Right ventricle myocardium inferior (tissue), 1 donor: ENCODE measurements at regions not wholly inside any gene's neighbourhood (a gene's known extent, or its start where the extent isn't known, plus 50 kb on each side); places are given as distances from the start of the nearest gene placed in this dataset.

ENCODE experiments used
- ATAC-seq: fragments of 200-7000 bp; cut with Tn5 transposase; one replicate; pipeline ENCODE4 v1.9.1; 2020; ENCODE audit warnings: mild to moderate bottlenecking, moderate library complexity
- DNase-seq: peaks from one replicate; pipeline ENCODE4 v3.0.0; 2021; ENCODE audit errors: missing footprints
- intact Hi-C: fragments of 100-400 bp; cut with DNase I; formaldehyde crosslinking; loops from one replicate; pipeline ENCODE4 v1.11.0; 2022
- donor health status: DM: no; HTN: yes; CAD: no; lungs with severe emphysema.

DNA sequence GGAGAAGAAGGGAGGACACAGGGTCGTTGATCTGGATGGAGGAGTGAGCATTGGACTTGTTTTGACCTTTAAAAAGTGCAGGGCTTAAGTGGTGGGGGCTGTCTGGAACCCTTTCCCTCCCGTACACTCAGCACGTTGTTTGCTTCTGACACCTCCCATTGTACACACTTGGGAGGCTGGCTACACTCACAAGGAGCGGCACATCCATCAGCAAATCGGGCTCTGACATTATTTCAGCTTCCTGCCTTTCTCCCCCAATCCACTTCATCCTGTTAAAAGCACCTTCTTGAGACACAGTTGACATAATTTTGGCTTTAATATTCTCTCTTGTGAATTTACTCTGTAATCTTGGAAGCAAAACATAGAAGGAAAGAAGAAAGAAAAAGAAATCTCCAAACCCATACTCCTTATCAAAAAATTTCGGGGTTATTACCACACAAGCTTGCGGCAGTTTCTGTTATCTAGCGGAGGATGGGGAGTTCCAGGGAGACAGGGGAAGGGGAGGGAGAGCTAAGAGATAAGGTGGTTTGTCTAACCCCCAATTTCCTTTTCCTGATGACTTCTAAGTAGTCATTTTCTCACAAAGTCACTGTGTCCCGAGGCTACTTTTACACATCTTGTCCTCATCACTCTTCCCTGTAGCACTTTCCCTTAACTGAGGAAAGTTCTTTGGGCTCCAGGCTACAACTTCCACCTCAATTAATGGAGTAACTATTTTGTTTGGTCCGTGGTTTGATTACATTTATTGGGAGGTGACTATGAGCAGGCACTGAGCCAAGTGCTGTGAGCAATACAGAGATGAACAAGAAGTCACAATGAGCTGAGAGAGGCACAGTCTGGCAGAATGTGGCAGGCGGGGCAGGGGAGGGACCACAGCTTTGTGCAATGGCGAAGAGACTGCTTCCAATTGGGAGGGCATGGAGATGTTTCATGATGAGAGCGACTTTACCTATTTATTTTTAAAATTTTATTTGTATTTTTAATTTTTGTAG is 240.1 kb upstream of the MEX3C start:
- DNase-seq = no peak
- intact Hi-C loops = no loop called here
- no peak for ATAC-seq

DNA sequence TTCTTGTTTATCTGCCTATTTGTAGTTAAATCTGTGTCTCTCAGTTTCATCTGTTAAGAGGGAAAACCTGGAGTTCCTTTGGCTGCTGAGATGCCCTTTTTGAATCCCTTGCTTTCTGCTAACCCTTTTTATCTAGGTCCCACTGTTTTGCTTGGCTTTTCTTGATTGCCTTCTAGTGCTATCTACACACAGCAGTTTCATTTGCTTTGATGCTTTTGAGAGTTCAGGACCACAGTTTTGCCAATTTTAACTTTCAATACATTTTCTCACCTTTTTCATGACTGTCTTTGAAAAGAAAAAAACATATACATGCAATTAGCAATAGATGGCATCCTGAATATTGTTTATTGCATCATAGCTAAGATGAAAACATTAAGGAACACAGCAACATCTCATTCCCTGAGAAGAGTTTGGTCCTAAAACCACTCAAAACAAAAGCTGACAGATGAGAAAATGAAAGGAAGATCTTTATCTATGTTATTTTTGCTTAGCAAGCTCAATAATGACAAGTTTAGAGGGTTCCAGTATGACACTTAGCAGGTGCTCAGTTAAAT is 241.4 kb upstream of the MEX3C start:
- intact Hi-C loops = no loop called here
- DNase-seq (no peak), ATAC-seq (no peak)

DNA sequence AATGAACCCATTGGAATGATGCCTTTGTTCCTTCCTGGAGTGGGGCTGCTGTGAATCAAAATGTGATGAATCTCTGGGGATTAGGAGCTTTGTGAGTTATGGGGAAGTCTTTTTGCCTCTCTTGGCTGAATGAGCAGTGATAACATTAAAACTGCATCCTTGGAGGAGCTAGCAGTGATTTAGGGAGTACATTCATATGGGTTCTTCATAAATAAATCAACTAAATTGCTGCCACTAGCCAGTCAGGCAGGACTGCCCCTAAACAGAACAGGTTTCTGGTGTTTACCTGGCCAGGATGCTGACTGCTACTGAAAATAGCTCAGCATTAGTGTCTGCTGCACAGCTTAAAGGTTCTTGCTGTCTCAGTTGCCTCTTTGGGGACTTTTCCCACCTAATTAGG is 244.5 kb upstream of the MEX3C start:
- DNase-seq (no peak), ATAC-seq (no peak)
- intact Hi-C loops = loop anchor here (10.0 kb wide), 1 partner anchor 327 kb away; no protein-coding TSS in a partner anchor

DNA sequence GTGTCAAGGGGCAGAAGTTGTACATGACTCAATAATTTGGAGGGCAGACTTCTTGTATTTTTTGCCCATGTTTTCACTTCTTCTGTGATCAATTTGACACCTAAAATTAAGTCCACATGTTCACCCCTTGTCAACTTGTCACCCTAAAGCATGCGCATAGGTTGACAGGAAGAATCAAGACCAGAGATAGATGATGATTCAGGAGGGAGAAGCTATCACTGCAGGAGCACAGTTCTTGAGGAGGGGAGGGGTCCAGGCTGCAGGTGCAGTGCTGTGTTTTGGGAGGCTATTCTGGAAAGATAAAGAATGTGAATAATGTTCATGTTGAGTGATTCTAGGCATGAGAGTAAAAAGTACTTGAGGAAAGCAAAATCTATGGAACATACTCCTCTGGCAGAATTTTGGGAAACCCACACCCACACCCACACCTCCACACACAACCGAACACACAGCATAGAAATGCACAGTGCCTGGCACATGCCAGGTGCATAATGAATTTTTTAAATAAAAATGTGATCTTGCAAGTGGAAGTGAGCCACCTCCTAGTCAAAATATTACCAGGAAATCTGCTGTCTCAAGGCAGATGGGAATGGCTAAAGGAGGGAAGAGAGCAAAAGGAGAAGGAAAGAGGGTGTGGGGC is 249.2 kb upstream of the MEX3C start:
- intact Hi-C loops = loop anchor here (5.0 to 10.0 kb wide), 2 partner anchors 51 to 332 kb away; no protein-coding TSS in a partner anchor
- ATAC-seq (no peak), DNase-seq (no peak)

DNA sequence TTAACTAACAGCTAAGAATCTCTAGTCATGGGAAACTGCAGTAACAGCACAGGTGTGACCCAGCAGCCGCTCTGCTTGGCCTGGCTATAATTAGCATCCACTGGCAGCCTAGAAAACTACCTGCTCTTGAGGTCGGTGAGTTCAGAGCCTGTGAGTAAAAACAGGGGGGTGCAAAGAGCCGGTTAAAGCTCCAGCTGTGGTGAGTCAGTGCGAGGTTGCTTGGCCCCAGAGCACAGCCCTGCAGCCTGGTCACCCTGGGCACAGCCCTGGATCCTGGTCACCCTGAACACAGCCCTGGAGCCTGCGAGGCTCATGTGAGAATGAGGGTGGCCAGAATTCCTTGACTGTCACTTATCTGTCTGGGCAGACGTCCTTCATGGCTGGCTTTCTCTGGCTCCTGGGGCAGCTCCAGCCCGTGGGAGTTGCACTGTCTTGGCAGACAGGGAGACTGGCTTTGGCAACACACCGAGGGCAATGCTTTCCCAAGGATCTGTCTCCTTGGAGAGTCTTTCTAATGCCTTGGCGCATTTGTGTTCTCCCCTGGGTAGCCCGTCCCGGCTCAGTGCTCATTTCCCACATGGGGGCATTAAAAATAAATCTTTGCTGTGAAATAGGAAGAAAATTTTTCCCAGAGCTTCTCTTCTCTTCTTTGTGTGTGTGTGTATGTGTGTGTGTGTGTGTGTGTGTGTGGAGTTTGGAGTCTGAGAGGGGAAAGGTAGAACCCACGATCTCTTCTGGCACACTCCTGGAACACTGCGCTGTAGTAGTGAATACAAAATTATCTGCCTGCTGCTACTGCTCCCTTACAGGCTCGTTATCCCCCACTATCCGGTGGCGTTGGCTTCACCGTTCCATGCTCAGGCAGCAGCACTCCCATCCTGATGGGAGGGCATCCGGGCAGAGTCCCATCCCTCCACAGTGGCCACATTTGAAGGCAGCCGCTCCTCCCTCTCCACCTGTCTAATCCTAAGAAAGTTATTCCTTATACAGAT is 250.2 kb upstream of the MEX3C start:
- ATAC-seq (peak; percentile 84), DNase-seq (no peak)
- intact Hi-C loops = loop anchor here (5.0 to 10.0 kb wide), 2 partner anchors 50 to 333 kb away; no protein-coding TSS in a partner anchor

DNA sequence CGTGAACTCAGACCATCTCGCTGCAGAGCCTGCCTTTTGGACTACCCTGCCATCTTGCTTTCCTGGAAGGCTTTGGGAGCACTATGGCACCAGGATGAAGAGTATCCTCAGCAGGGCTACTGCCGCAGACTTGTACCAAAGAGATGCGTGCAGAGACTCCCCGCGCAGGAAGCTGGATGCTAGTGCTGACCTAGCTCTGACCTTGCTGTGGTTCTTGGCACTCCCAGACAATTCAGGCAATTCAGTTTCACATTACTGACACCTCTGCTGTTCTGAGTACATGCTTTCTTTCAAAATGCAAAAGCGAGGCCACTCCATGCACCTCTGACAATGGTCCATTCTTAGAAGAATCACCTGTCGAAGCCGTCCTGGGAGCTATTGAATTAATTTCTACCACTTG is 251.5 kb upstream of the MEX3C start:
- peak; percentile 69 for ATAC-seq
- intact Hi-C loops = loop anchor here (5.0 to 10.0 kb wide), 2 partner anchors 48 to 334 kb away; no protein-coding TSS in a partner anchor
- no peak for DNase-seq

DNA sequence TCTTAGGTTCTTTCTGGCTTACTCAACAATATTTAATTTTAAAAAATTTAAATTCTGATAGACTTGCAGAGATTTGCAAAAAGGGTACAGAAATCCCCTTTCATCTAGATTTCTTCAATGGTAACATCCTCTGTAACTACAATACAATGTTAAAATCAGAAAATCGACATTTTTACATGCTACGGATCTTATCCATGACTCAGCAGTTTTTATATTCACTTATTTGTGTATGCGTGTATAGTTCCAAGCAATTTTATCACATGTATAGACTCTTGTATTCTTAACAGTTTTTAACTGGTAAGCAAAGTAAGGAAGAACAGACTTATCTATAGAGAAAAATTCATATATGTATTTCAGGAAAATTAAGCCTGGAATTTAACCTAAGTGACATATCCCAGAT is 256.1 kb upstream of the MEX3C start:
- no peak for ATAC-seq
- no peak for DNase-seq
- intact Hi-C loops = no loop called here

DNA sequence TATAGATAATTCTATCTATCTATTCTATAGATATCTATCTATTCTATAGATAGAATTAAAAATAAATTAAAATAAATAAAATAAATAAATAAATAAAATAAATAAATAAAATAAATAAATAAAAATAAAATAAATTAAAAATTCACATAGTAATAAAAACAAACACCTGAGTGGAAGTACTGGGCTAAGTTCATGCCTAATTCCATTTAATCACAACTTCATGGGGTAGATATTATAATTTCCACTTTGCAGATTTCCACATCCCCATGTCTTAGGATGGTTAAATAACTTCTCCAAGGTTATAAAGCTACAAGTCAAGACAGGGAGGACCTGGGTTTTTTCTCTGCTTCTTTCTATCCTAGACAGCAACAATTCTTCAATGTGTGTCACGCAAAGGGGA is 261.4 kb upstream of the MEX3C start:
- DNase-seq (no peak), ATAC-seq (no peak)
- intact Hi-C loops = no loop called here

DNA sequence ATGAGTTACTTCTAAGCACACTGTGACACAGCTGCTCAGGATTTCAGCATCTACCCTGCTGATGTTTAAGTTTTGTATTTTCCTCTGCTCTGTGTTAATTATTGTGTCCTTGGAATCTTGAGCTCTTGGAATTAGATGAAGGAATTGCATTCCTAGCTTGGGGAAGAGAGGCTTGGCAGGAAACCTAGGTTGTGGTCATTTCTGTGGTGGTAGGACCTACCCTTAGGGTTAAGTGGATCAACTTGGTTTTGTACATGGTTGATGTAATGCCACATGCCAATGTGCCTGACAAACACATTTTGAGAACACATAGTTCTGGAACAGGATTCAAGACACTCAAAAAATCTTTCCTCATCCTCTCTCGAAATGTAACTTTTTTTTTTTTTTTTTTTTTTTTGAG is 264.5 kb upstream of the MEX3C start:
- intact Hi-C loops = no loop called here
- no peak for ATAC-seq
- DNase-seq = no peak

DNA sequence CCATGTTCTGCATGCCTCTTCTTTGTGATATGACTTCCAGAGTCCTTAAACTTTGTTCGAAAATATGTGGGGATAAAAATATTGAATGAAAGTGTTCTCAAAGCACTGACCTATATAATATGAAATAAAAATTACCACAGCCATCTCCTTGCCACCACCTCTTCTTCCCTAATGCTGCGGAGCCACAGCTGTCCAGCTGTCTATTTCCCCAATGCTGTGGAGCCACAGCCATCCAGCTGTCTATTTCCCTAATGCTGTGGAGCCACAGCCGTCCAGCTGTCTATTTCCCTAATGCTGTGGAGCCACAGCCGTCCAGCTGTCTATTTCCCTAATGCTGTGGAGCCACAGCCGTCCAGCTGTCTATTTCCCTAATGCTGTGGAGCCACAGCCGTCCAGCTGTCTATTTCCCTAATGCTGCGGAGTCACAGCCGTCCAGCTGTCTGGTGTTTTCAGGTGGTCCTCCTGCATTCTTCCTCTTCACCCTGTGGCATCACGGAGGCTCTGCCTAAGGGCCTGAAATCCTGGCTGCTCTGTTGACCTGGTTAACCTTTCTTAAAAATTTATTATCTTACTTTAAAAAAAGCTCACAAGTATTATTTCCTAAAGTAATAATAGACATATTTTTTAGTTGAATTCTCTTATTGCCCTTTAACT is 266.1 kb upstream of the MEX3C start:
- no peak for DNase-seq
- ATAC-seq = no peak
- intact Hi-C loops = no loop called here

DNA sequence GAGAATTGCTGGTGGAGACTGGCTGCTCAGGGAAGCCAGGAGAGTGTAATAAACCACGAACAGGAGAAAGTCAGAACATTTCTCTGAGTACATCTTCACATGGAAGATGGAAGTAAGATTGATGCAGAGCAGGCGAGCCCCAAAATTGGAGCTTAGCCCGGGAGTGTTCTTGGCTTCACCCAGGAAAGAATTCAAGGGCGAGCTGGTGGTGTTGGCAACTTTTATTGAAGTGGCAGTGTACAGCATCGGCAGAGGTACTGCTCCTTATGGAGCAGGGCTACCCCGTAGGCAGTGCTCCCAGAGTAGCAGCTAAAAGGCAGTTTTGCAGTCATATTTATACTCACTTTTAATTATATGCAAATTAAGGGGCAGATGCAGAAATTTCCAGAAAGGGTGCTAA is 281.4 kb upstream of the MEX3C start:
- DNase-seq (no peak), ATAC-seq (peak; percentile 47)
- intact Hi-C loops = no loop called here

DNA sequence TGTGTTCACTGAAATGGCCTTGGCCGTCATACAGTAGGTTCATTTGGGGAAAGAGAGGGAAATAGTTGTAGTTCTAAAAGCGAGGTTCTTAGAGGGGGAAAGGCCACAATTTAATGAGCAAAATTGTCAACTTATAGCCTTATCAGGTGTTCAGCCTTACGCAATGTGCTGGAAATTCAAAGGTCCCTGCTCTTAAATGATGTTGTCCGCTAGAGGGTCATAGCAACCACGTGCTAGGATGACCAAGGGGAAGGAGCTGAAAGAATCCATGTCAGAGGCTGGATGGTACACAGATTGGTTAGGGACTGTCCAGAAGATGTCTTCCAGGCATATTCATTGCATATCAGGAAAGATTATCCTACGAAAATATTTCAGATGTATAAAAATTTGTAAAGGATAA is 282.3 kb upstream of the MEX3C start:
- intact Hi-C loops = no loop called here
- DNase-seq (no peak), ATAC-seq (no peak)

DNA sequence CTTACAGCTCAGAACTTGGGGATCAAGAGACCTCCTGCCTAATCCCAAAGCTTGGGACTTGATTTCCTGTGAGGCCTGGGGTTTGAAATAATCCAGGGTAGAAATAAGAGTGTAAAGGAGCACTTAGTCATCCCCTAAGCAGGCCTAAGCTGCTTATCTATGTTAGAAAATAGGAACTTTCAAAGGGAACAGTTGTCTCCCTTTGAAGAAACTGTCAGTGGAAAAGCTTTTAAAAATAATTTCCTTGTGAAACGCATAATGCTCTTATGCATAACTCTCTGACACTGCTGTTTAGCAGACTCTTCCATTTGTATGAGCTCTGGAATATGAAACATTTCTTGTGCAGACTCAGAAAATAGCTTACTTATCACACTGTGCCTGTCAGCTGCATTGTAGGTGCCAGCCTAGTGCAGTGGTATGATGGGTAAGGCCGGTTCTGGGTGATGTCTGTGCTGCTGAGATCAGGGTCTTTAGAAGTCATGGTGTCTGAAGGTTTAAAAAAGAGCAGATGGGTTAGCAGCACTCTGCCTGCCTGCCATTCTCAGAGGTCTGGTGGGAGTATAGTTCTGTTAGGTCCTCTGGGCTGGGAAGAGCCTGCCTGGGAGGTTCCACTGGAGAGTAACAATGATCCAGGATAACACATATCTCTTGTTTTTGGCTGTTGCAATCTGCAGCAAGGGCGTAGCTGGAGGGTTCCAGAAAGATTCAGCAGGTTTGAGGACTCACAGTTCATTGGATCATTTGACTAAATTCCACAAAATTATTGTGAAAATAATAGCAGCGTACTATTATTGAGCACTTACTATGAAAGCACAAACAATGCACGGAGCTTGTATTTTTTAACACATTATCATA is 283.2 kb upstream of the MEX3C start:
- intact Hi-C loops = no loop called here
- ATAC-seq (peak; percentile 73), DNase-seq (no peak)

DNA sequence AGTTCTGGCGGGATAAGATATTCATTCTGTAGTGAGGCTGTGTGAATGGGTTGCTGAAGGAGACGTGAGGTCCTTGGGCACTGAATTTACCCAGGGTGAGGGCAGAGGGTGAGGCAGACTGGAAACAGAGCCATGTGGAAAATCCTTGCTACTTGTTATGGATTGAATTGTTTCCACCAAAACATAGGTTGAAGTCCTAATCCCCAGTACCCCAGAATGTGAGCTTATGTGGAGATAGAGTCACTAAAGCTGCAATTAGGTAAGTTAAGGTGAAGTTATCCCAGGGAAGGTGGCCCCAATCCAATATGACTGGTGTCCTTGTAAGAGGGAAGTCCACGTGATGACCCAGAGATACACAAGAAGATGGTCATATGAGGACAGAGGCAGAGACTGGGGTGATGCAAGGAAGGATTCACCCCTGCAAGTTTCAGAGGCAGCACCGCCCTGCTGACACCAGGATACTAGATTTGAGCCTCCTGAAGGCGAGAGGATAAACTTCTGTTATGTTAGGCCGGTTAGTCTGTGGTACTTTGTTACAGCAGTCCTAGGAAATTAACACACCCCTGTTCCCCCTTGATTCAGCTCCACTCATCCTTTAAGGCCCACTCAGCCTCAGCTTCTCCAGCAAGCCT is 289.4 kb upstream of the MEX3C start:
- ATAC-seq (no peak), DNase-seq (no peak)
- intact Hi-C loops = no loop called here

DNA sequence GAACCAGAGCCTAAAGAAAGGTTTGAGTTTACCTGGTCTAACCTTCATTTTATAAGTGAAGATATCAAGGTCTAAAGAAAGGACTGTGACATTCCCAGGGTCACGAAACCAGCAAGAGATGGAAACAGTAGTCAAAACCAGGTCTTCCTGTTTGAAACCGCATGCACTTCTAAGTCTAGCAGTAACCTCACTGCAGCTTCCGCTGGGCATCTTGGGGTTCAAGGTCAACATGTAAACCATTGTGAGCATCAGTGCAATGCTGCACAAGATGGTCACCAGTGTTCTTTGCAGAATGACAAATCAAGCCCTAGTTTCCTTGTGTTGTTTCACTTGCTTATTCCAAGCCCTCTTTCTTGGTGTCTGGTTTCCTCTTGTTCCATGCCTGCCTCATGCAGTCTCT is 292.9 kb upstream of the MEX3C start:
- intact Hi-C loops = no loop called here
- no peak for ATAC-seq
- DNase-seq = no peak

DNA sequence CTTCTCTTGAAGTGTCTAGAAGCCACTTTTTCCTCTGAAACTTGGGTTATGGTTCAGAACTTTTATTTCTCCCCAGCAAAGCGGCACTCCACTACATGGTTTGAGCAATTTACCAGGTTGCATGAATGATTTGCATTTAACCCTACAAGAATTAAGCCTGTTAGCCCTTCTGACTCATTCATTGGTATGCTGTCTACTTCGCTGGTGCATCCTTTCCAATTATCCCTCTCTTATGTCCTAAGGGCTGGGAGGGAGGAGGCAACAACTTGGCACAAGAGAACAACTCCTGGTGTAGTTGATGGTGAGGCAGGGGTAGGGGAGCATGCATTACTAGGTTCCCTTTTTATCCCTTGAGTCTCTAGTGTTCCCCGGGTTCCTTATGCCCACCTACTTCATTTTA is 293.4 kb upstream of the MEX3C start:
- ATAC-seq = no peak
- intact Hi-C loops = no loop called here
- no peak for DNase-seq
